ENCODE measurements at regions not wholly inside any gene's neighbourhood (a gene's known extent, or its start where the extent isn't known, plus 50 kb on each side); places are given as distances from the start of the nearest gene placed in this dataset.

GRCh38 chr7:25279705-25280104 is 51.4 kb upstream of the NPVF start:
- H3K27me3 ChIP-seq, result no peaks in the 10 kb centered on the region
- TF ChIP-seq, protein P1, sequence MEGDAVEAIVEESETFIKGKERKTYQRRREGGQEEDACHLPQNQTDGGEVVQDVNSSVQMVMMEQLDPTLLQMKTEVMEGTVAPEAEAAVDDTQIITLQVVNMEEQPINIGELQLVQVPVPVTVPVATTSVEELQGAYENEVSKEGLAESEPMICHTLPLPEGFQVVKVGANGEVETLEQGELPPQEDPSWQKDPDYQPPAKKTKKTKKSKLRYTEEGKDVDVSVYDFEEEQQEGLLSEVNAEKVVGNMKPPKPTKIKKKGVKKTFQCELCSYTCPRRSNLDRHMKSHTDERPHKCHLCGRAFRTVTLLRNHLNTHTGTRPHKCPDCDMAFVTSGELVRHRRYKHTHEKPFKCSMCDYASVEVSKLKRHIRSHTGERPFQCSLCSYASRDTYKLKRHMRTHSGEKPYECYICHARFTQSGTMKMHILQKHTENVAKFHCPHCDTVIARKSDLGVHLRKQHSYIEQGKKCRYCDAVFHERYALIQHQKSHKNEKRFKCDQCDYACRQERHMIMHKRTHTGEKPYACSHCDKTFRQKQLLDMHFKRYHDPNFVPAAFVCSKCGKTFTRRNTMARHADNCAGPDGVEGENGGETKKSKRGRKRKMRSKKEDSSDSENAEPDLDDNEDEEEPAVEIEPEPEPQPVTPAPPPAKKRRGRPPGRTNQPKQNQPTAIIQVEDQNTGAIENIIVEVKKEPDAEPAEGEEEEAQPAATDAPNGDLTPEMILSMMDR (IDR thresholded peaks at IDR 0.05), result no peak
- H3K4me1 ChIP-seq, result no peaks in the 10 kb centered on the region
- ATAC-seq (no peak), DNase-seq (no peak), FAIRE-seq (no peak)
- intact Hi-C loops (cut with DNase I), result no loop called here
- H3K27ac ChIP-seq, result no peak overlapping the region
- H3K36me3 ChIP-seq, result no peaks in the 10 kb centered on the region
- H3K4me3 ChIP-seq, result no peak overlapping the region
- 76 to 81% methylated on average over 4 of the region's 4 CpGs for WGBS, 2 donors
- no peaks in the 10 kb centered on the region for H3K9me3 ChIP-seq

GRCh38 chr7:25280181-25280580 is 51.9 kb upstream of the NPVF start:
- Histone ChIP-seq H3K27ac (no peak overlapping the region), H3K4me1 (no peaks in the 10 kb centered on the region), H3K36me3 (no peaks in the 10 kb centered on the region), H3K9me3 (no peaks in the 10 kb centered on the region), H3K4me3 (no peak overlapping the region), H3K27me3 (no peaks in the 10 kb centered on the region)
- DNase-seq, result no peak
- ATAC-seq, result no peak
- no peak for FAIRE-seq
- 85 to 87% methylated on average over 3 of the region's 3 CpGs for WGBS, 2 donors
- intact Hi-C loops (cut with DNase I), result no loop called here
- TF ChIP-seq, protein P1 (IDR thresholded peaks at IDR 0.05), result no peak

- DNase-seq (no peak), FAIRE-seq (no peak), ATAC-seq (no peak)
- no peaks in the 10 kb centered on the region for H3K4me1 ChIP-seq
- intact Hi-C loops (cut with DNase I), result no loop called here
- TF ChIP-seq, protein P1 (IDR thresholded peaks at IDR 0.05), result no peak
- WGBS, 2 donors, result 81 to 86% methylated on average over 8 of the region's 8 CpGs
- H3K36me3 ChIP-seq, result no peaks in the 10 kb centered on the region
- no peak overlapping the region for H3K27ac ChIP-seq
- no peaks in the 10 kb centered on the region for H3K27me3 ChIP-seq
- H3K4me3 ChIP-seq, result no peak overlapping the region
- no peaks in the 10 kb centered on the region for H3K9me3 ChIP-seq
These were observed 53.9 kb upstream of the NPVF start for GRCh38 chr7:25282194-25282593.

DNA sequence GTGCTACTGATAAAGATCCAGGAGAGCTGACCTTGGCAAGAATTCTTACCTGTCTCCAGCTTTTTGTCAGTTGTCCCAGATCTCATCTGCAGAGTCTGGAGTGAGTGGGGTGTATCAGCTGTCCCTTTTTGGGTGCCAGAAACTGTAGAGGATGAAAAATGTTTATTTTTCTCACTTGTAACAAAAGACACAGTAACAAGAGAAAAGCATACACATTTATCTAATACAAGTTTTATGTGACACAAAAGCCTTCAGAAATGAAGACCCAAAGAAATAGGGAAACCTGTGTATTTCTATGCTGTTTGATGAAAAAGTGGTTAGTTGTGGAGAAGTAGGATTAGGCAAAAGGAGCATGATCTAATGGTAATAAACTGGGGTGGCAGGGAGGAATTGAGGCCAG is 58.5 kb upstream of the NPVF start:
- FAIRE-seq (no peak), DNase-seq (no peak), ATAC-seq (no peak)
- Histone ChIP-seq H3K36me3 (no peaks in the 10 kb centered on the region), H3K4me1 (no peaks in the 10 kb centered on the region), H3K9me3 (no peaks in the 10 kb centered on the region), H3K27ac (no peak overlapping the region), H3K27me3 (no peaks in the 10 kb centered on the region), H3K4me3 (no peak overlapping the region)
- TF ChIP-seq, protein P1 (IDR thresholded peaks at IDR 0.05), result no peak
- intact Hi-C loops (cut with DNase I), result no loop called here

DNA sequence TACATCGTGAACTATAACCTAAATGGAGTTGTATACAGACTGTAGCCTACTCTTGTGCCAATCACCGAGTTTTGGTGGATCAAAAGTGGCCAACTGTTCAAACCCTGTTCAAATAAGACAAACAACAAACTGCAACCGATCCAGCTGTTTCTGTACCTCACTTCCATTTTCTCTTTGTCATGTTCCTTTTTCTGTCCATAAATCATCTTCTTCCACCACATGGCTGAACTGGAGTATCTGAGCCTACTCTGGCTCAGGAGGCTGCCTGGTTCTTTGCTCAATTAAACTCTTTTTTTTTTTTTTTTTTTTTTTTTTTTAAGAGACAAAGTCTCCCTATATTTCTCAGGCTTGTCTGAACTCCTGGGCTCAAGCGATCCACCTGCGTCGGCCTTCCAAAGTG is 59.0 kb upstream of the NPVF start:
- H3K27me3 ChIP-seq, result no peaks in the 10 kb centered on the region
- no peaks in the 10 kb centered on the region for H3K36me3 ChIP-seq
- WGBS, 2 donors, result 93 to 96% methylated on average over 6 of the region's 6 CpGs
- no peak for ATAC-seq
- TF ChIP-seq, protein P1 (IDR thresholded peaks at IDR 0.05), result no peak
- no peaks in the 10 kb centered on the region for H3K9me3 ChIP-seq
- no peaks in the 10 kb centered on the region for H3K4me1 ChIP-seq
- FAIRE-seq, result no peak
- no peak overlapping the region for H3K4me3 ChIP-seq
- no peak for DNase-seq
- intact Hi-C loops (cut with DNase I), result no loop called here
- H3K27ac ChIP-seq, result no peak overlapping the region
